HL-60 (cell line): ENCODE measurements at regions not wholly inside any gene's neighbourhood (a gene's known extent, or its start where the extent isn't known, plus 50 kb on each side); places are given as distances from the start of the nearest gene placed in this dataset.

Experiments used
- DNase-seq, 2 experiments: peaks; one replicate each; pipeline ENCODE4 v3.0.0-alpha.2; 2010 to 2020; ENCODE audit warnings: low read depth in 1 of 2, low spot score in 1 of 2
- H3K27ac ChIP-seq: fragments of 250-450 bp; sonication (Bioruptor Pico); replicated peaks from 2 replicates; pipeline ENCODE4 v1.5.1; 2020; ENCODE audit warnings: mild to moderate bottlenecking, moderate library complexity
- H3K27me3 ChIP-seq: fragments of 250-450 bp; sonication (Bioruptor Pico); 2 replicates; pipeline ENCODE4 v1.5.1; 2021; ENCODE audit warnings: mild to moderate bottlenecking, moderate library complexity; ENCODE audit not compliant: insufficient read depth, poor library complexity, severe bottlenecking
- H3K4me3 ChIP-seq: replicated peaks from 2 replicates; pipeline ENCODE4 v1.5.1; 2011; ENCODE audit warnings: mild to moderate bottlenecking, control low read depth, low read length; ENCODE audit not compliant: insufficient read depth
- GABPA ChIP-seq: IDR thresholded peaks from 2 replicates; pipeline ENCODE4 v1.6.1; 2012; ENCODE audit warnings: low read depth
- POLR2AphosphoS5 ChIP-seq: IDR thresholded peaks from 2 replicates; pipeline ENCODE4 v1.6.1; 2012; ENCODE audit warnings: low read depth
- SPI1 ChIP-seq: IDR thresholded peaks from 2 replicates; pipeline ENCODE4 v1.6.1; 2012; ENCODE audit warnings: low read depth, mild to moderate bottlenecking, borderline replicate concordance
- TF ChIP-seq, protein P1 (sequence below): IDR thresholded peaks from one replicate; pipeline ENCODE4 v1.5.1; 2011; ENCODE audit warnings: low read length, control low read depth, inconsistent platforms; ENCODE audit not compliant: insufficient read depth
- TF ChIP-seq, protein P2 (sequence below): IDR thresholded peaks from 2 replicates; pipeline ENCODE4 v1.6.1; 2012; ENCODE audit warnings: low read depth; ENCODE audit not compliant: insufficient replicate concordance

DNA sequence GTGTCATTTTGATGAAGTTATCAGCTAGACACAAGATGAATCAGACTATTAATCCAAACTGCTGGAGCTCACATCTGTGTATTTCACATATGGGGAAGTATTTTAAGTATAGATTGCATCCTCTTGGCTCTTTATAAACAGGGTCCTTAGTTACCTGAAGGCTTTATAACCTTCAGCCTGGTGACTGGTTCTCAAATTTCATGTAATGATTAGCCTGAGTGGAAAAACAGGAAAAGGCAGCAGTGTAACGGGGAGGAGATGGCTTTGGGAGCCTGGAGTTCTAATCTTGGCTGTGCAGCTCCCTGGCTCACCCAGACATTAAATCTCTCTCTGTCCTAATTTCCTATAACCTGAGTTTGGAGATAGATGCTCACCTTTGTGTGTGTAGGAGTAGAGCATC lies 103.8 kb upstream of the HPF1 start:
- H3K27me3 ChIP-seq = no peaks in the 10 kb centered on the region
- TF ChIP-seq GABPA (no peak), SPI1 (no peak), POLR2AphosphoS5 (no peak)
- TF ChIP-seq, protein P1, sequence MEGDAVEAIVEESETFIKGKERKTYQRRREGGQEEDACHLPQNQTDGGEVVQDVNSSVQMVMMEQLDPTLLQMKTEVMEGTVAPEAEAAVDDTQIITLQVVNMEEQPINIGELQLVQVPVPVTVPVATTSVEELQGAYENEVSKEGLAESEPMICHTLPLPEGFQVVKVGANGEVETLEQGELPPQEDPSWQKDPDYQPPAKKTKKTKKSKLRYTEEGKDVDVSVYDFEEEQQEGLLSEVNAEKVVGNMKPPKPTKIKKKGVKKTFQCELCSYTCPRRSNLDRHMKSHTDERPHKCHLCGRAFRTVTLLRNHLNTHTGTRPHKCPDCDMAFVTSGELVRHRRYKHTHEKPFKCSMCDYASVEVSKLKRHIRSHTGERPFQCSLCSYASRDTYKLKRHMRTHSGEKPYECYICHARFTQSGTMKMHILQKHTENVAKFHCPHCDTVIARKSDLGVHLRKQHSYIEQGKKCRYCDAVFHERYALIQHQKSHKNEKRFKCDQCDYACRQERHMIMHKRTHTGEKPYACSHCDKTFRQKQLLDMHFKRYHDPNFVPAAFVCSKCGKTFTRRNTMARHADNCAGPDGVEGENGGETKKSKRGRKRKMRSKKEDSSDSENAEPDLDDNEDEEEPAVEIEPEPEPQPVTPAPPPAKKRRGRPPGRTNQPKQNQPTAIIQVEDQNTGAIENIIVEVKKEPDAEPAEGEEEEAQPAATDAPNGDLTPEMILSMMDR = no peak
- TF ChIP-seq, protein P2, sequence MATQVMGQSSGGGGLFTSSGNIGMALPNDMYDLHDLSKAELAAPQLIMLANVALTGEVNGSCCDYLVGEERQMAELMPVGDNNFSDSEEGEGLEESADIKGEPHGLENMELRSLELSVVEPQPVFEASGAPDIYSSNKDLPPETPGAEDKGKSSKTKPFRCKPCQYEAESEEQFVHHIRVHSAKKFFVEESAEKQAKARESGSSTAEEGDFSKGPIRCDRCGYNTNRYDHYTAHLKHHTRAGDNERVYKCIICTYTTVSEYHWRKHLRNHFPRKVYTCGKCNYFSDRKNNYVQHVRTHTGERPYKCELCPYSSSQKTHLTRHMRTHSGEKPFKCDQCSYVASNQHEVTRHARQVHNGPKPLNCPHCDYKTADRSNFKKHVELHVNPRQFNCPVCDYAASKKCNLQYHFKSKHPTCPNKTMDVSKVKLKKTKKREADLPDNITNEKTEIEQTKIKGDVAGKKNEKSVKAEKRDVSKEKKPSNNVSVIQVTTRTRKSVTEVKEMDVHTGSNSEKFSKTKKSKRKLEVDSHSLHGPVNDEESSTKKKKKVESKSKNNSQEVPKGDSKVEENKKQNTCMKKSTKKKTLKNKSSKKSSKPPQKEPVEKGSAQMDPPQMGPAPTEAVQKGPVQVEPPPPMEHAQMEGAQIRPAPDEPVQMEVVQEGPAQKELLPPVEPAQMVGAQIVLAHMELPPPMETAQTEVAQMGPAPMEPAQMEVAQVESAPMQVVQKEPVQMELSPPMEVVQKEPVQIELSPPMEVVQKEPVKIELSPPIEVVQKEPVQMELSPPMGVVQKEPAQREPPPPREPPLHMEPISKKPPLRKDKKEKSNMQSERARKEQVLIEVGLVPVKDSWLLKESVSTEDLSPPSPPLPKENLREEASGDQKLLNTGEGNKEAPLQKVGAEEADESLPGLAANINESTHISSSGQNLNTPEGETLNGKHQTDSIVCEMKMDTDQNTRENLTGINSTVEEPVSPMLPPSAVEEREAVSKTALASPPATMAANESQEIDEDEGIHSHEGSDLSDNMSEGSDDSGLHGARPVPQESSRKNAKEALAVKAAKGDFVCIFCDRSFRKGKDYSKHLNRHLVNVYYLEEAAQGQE = no peak
- no peak overlapping the region for H3K27ac ChIP-seq
- no peak overlapping the region for H3K4me3 ChIP-seq
- no peak for DNase-seq

DNA sequence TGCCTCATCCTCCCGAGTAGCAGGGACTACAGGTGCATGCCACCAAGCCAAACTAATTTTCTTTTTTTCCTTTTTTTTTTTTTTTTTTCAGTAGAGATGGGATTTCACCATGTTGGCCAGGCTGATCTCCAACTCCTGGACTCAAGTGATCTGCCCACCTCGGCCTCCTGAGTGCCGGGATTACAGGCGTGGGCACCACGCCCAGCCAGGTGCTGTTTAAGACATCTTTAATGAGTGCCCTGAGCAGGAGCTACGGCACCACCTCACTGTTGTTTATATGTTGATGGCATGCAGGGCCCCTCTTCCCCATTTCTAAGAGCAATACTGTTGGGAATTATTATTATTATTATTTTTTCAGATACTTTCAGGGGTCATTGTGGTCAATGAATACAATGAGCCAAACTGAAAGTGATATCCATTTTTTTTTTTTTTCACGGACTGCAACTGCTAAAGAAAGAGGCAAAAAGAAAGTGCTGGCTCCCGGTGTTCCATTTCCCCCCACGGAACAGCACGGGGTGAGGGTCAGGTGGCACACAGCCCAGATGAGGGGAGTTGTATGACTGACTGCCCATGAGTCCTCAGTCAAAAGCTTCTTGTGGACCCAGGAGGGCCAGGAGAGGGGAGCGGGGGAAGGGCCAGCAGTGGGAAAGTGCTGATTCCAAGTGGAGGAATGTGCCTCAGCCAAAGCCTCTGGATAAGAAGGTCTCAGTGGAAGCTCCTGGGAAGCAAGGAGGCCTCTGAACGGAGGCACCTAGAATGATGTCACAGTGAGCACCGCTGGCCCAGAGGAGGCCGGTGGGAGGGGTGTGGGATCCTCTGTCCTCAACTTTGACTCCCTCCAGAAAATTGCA lies 101.8 kb upstream of the HPF1 start:
- Histone ChIP-seq H3K27ac (no peak overlapping the region), H3K27me3 (no peaks in the 10 kb centered on the region), H3K4me3 (no peak overlapping the region)
- no peak for DNase-seq
- TF ChIP-seq POLR2AphosphoS5 (no peak), GABPA (no peak), SPI1 (no peak)
- TF ChIP-seq, protein P1 = no peak
- TF ChIP-seq, protein P2 = no peak

DNA sequence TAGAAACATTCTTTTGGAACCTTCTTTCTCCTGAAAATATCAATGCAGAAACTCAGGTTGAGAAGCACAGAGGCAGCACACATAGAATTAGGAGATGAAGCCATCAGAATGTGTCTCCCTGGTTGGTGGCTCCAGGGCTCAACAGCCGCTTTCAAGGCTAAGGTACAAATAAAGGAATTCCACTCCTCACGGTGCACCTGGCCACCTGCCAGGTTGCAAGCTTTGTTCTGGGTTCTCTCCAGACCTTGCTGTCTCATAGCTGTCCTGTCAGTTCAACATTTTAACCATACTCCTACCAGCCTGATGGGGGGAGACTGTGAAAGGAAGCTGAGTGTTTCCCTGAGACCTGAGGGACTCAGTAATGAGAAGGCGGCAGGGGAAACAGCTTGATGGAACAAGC lies 96.3 kb upstream of the HPF1 start:
- TF ChIP-seq, protein P2 = no peak
- TF ChIP-seq, protein P1 = no peak
- TF ChIP-seq POLR2AphosphoS5 = no peak
- TF ChIP-seq GABPA = no peak
- no peak for TF ChIP-seq SPI1
- no peak overlapping the region for H3K27ac ChIP-seq
- peaks cover 2% of the 10 kb centered on the region for H3K27me3 ChIP-seq
- H3K4me3 ChIP-seq = no peak overlapping the region
- DNase-seq = no peak
